ENCODE measurements at regions not wholly inside any gene's neighbourhood (a gene's known extent, or its start where the extent isn't known, plus 50 kb on each side); places are given as distances from the start of the nearest gene placed in this dataset.

DNA sequence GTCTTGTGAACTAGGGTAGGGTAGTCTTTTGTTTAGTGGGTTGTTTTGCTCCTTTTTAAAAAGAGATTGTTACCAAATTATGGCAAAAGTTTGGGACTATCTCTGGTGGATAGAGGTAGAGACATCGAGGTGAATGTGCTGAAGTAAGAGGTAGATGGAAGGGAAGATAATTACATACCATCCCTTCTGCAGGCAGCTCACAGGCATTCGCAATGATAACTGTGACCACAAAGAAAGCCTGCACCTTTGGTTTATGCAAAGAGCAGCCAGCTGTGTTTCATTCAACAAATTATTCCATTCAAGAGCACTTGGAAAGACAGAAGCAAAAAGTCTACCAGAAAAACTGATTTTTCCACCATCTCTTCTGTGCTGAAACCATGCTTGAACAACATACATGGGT is 155.6 kb downstream of the GATB start:
- Histone ChIP-seq H3K18ac (ENCODE audit: low read depth in 1 of 2, low read length in 2 of 2) (no peak overlapping the region), H4K8ac (ENCODE audit: low read length) (no peak overlapping the region), H3K4me3 (ENCODE audit: insufficient read depth in 1 of 2, low read depth in 1 of 2, low read length in 2 of 2) (no peak overlapping the region), H4K91ac (ENCODE audit: low read length) (no peak overlapping the region), H3K4ac (ENCODE audit: low read depth in 1 of 2, low read length in 2 of 2) (no peak overlapping the region), H3K14ac (ENCODE audit: low read length in 2 of 2) (no peak overlapping the region), H2BK120ac (ENCODE audit: low read depth, low read length) (no peak overlapping the region), H3K27ac (ENCODE audit: low read length, poor library complexity, severe bottlenecking) (no peak overlapping the region), H2BK5ac (ENCODE audit: low read depth, low read length, poor library complexity, severe bottlenecking) (no peak overlapping the region), H3K9me3 (ENCODE audit: control insufficient read depth, low read length) (no peaks in the 10 kb centered on the region), H2AK5ac (ENCODE audit: low read length, severe bottlenecking) (no peak overlapping the region), H3K9ac (ENCODE audit: low read length) (no peak overlapping the region), H3K4me1 (ENCODE audit: control insufficient read depth, insufficient read depth, low read depth, low read length) (no peaks in the 10 kb centered on the region), H2BK12ac (ENCODE audit: low read length in 2 of 2) (no peak overlapping the region), H3K23ac (ENCODE audit: low read length in 2 of 2) (no peak overlapping the region), H3K27me3 (ENCODE audit: control insufficient read depth in 1 of 2, insufficient read depth in 1 of 2, low read length in 2 of 2) (peaks cover 0 to 7% of the 10 kb centered on the region in 2 experiments), H2BK15ac (ENCODE audit: low read depth, poor library complexity, severe bottlenecking) (no peak overlapping the region), H3K36me3 (ENCODE audit: control insufficient read depth in 1 of 2, insufficient read depth in 2 of 2, low read depth in 1 of 2, low read length in 2 of 2) (no peaks in the 10 kb centered on the region), H3K4me2 (ENCODE audit: low read length, poor library complexity, severe bottlenecking) (no peak overlapping the region), H2AFZ (ENCODE audit: low read depth, low read length) (no peak overlapping the region), H3K79me1 (replicated peaks; ENCODE audit: low read length, poor library complexity, severe bottlenecking) (no peaks in the 10 kb centered on the region)
- 97% methylated on average over 1 of the region's 2 CpGs for WGBS
- DNase-seq = no peak

DNA sequence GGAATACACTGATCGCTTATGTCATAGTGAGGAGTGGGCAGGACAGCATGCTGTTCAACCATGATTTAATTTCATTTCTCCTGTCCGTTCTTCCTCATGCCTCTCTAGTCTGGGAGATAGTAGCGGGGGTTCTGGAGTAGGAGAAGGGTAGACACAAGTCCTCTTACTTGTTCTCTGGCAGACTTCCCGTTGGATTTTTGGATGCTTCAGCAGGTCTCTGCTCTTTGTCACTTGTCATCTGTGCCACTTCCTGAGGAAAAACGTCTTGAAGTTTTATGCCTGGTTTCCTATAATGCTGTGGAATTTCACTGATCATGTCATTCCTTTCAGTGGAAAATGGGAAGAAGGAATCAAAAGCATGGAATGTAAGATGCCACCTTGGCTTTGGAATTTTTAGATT is 154.7 kb downstream of the GATB start:
- Histone ChIP-seq H3K36me3 (ENCODE audit: control insufficient read depth in 1 of 2, insufficient read depth in 2 of 2, low read depth in 1 of 2, low read length in 2 of 2) (no peaks in the 10 kb centered on the region), H3K27ac (ENCODE audit: low read length, poor library complexity, severe bottlenecking) (no peak overlapping the region), H3K9ac (ENCODE audit: low read length) (no peak overlapping the region), H2BK5ac (ENCODE audit: low read depth, low read length, poor library complexity, severe bottlenecking) (no peak overlapping the region), H3K4me1 (ENCODE audit: control insufficient read depth, insufficient read depth, low read depth, low read length) (no peaks in the 10 kb centered on the region), H3K4ac (ENCODE audit: low read depth in 1 of 2, low read length in 2 of 2) (no peak overlapping the region), H2BK12ac (ENCODE audit: low read length in 2 of 2) (no peak overlapping the region), H3K9me3 (ENCODE audit: control insufficient read depth, low read length) (no peaks in the 10 kb centered on the region), H3K27me3 (ENCODE audit: control insufficient read depth in 1 of 2, insufficient read depth in 1 of 2, low read length in 2 of 2) (peaks cover 0 to 7% of the 10 kb centered on the region in 2 experiments), H3K18ac (ENCODE audit: low read depth in 1 of 2, low read length in 2 of 2) (no peak overlapping the region), H3K4me3 (ENCODE audit: insufficient read depth in 1 of 2, low read depth in 1 of 2, low read length in 2 of 2) (no peak overlapping the region), H2BK15ac (ENCODE audit: low read depth, poor library complexity, severe bottlenecking) (no peak overlapping the region), H4K8ac (ENCODE audit: low read length) (no peak overlapping the region), H2AK5ac (ENCODE audit: low read length, severe bottlenecking) (no peak overlapping the region), H3K14ac (ENCODE audit: low read length in 2 of 2) (no peak overlapping the region), H3K79me1 (replicated peaks; ENCODE audit: low read length, poor library complexity, severe bottlenecking) (no peaks in the 10 kb centered on the region), H2AFZ (ENCODE audit: low read depth, low read length) (no peak overlapping the region), H4K91ac (ENCODE audit: low read length) (no peak overlapping the region), H3K23ac (ENCODE audit: low read length in 2 of 2) (no peak overlapping the region), H2BK120ac (ENCODE audit: low read depth, low read length) (no peak overlapping the region), H3K4me2 (ENCODE audit: low read length, poor library complexity, severe bottlenecking) (no peak overlapping the region)
- 16% methylated on average over 4 of the region's 5 CpGs for WGBS
- peak; percentile 18 for DNase-seq

DNA sequence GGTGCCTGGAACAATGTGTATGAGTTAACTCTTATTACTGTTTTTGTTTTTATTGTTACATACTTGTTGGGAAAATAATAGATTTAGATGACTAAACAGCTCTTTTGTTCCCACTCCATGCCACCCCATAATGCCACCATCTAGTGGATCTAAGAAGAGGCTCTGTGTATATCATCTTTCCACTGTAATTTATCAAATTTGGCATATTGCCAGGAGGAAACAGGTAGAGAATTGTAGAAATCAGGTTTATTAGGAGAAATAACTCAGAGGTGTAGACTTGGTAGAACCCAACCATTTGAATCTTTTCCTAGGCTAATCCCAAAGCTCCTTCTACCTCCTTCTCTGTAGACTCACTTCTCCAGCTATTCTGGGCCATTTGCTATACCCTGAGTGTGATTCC is 150.6 kb downstream of the GATB start:
- H3K36me3 ChIP-seq (ENCODE audit: control insufficient read depth in 1 of 2, insufficient read depth in 2 of 2, low read depth in 1 of 2, low read length in 2 of 2) = no peaks in the 10 kb centered on the region
- H3K18ac ChIP-seq (ENCODE audit: low read depth in 1 of 2, low read length in 2 of 2) = no peak overlapping the region
- H3K4me3 ChIP-seq (ENCODE audit: insufficient read depth in 1 of 2, low read depth in 1 of 2, low read length in 2 of 2) = no peak overlapping the region
- H3K9ac ChIP-seq (ENCODE audit: low read length) = no peak overlapping the region
- H3K27me3 ChIP-seq (ENCODE audit: control insufficient read depth in 1 of 2, insufficient read depth in 1 of 2, low read length in 2 of 2) = peaks cover 0 to 7% of the 10 kb centered on the region in 2 experiments
- H2BK12ac ChIP-seq (ENCODE audit: low read length in 2 of 2) = no peak overlapping the region
- H4K8ac ChIP-seq (ENCODE audit: low read length) = no peak overlapping the region
- H4K91ac ChIP-seq (ENCODE audit: low read length) = no peak overlapping the region
- no peak overlapping the region for H2BK5ac ChIP-seq (ENCODE audit: low read depth, low read length, poor library complexity, severe bottlenecking)
- H3K4me2 ChIP-seq (ENCODE audit: low read length, poor library complexity, severe bottlenecking) = no peak overlapping the region
- H2AK5ac ChIP-seq (ENCODE audit: low read length, severe bottlenecking) = no peak overlapping the region
- H2BK15ac ChIP-seq (ENCODE audit: low read depth, poor library complexity, severe bottlenecking) = no peak overlapping the region
- H3K9me3 ChIP-seq (ENCODE audit: control insufficient read depth, low read length) = no peaks in the 10 kb centered on the region
- H2BK120ac ChIP-seq (ENCODE audit: low read depth, low read length) = no peak overlapping the region
- no peaks in the 10 kb centered on the region for H3K79me1 ChIP-seq (replicated peaks; ENCODE audit: low read length, poor library complexity, severe bottlenecking)
- no peaks in the 10 kb centered on the region for H3K4me1 ChIP-seq (ENCODE audit: control insufficient read depth, insufficient read depth, low read depth, low read length)
- H3K27ac ChIP-seq (ENCODE audit: low read length, poor library complexity, severe bottlenecking) = no peak overlapping the region
- H3K23ac ChIP-seq (ENCODE audit: low read length in 2 of 2) = no peak overlapping the region
- no peak overlapping the region for H3K14ac ChIP-seq (ENCODE audit: low read length in 2 of 2)
- no peak for DNase-seq
- H2AFZ ChIP-seq (ENCODE audit: low read depth, low read length) = no peak overlapping the region
- no peak overlapping the region for H3K4ac ChIP-seq (ENCODE audit: low read depth in 1 of 2, low read length in 2 of 2)

DNA sequence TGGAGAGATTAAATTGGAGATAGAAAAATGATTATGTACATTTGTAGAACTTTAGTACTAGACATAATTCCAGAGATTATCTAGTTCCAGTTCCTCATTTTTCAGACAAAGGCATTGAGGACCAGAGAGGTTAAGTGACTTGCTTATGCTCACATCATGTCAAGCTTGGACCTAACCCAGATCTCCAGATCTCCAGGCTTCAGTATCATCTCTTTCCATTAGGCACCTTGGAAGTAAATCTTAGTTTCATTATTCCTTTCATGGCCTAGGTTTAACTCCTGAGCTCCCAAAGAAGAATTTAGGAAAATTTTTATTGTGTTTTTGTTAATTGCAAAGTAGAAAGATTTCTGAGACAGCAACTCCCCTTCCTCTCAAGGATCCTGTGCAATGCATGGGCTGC is 148.8 kb downstream of the GATB start:
- Histone ChIP-seq H3K9ac (ENCODE audit: low read length) (no peak overlapping the region), H3K79me1 (replicated peaks; ENCODE audit: low read length, poor library complexity, severe bottlenecking) (no peaks in the 10 kb centered on the region), H3K4me2 (ENCODE audit: low read length, poor library complexity, severe bottlenecking) (no peak overlapping the region), H2BK12ac (ENCODE audit: low read length in 2 of 2) (no peak overlapping the region), H3K27me3 (ENCODE audit: control insufficient read depth in 1 of 2, insufficient read depth in 1 of 2, low read length in 2 of 2) (no peaks in the 10 kb centered on the region), H3K4me3 (ENCODE audit: insufficient read depth in 1 of 2, low read depth in 1 of 2, low read length in 2 of 2) (no peak overlapping the region), H3K23ac (ENCODE audit: low read length in 2 of 2) (no peak overlapping the region), H3K9me3 (ENCODE audit: control insufficient read depth, low read length) (no peaks in the 10 kb centered on the region), H2BK120ac (ENCODE audit: low read depth, low read length) (no peak overlapping the region), H3K27ac (ENCODE audit: low read length, poor library complexity, severe bottlenecking) (no peak overlapping the region), H2AK5ac (ENCODE audit: low read length, severe bottlenecking) (no peak overlapping the region), H3K36me3 (ENCODE audit: control insufficient read depth in 1 of 2, insufficient read depth in 2 of 2, low read depth in 1 of 2, low read length in 2 of 2) (no peaks in the 10 kb centered on the region), H2AFZ (ENCODE audit: low read depth, low read length) (no peak overlapping the region), H2BK5ac (ENCODE audit: low read depth, low read length, poor library complexity, severe bottlenecking) (no peak overlapping the region), H3K14ac (ENCODE audit: low read length in 2 of 2) (no peak overlapping the region), H3K4ac (ENCODE audit: low read depth in 1 of 2, low read length in 2 of 2) (no peak overlapping the region), H4K91ac (ENCODE audit: low read length) (no peak overlapping the region), H4K8ac (ENCODE audit: low read length) (no peak overlapping the region), H3K4me1 (ENCODE audit: control insufficient read depth, insufficient read depth, low read depth, low read length) (no peaks in the 10 kb centered on the region), H3K18ac (ENCODE audit: low read depth in 1 of 2, low read length in 2 of 2) (no peak overlapping the region), H2BK15ac (ENCODE audit: low read depth, poor library complexity, severe bottlenecking) (no peak overlapping the region)
- no peak for DNase-seq
